HepG2 (cell line): ENCODE measurements at regions not wholly inside any gene's neighbourhood (a gene's known extent, or its start where the extent isn't known, plus 50 kb on each side); places are given as distances from the start of the nearest gene placed in this dataset.

Experiments
- ATAC-seq: fragments of 200-7000 bp; cut with Tn5 transposase; 3 replicates; pipeline ENCODE4 v1.9.1; 2020; ENCODE audit warnings: mild to moderate bottlenecking, moderate library complexity
- BruUV-seq: library from RNA; stranded (reverse); fragments of 400-500 nt; replicated peaks from 2 replicates; lab custom pipeline; 2021; lab: Mats Ljungman, UMichigan
- CTCF ChIA-PET: fragments of 300-600 bp; formaldehyde crosslinking; extraction: SDS; loops from one replicate; lab custom pipeline; 2021; ENCODE audit warnings: low total read pairs, inconsistent platforms, low intra/inter-chr PET ratio; lab: Yijun Ruan, JAX
- POLR2A ChIA-PET: fragments of 350-600 bp; sonication (Branson Sonifier 250); formaldehyde crosslinking; loops from one replicate; lab custom pipeline; 2020; ENCODE audit warnings: antibody characterized with exemption, inconsistent platforms; lab: Yijun Ruan, JAX
- DNase-seq: peaks from one replicate; pipeline ENCODE4 v3.0.0-alpha.2; 2015; ENCODE audit warnings: low spot score
- FAIRE-seq: peaks from 3 replicates; lab custom pipeline; 2011; peaks lifted over from hg19 to GRCh38; lab: Jason Lieb, UNC
- H2AFZ ChIP-seq: one replicate; pipeline ENCODE4 v1.6.1; 2011; ENCODE audit warnings: low read length, inconsistent platforms
- H3K27ac ChIP-seq: fragments of 300-600 bp; 3 replicates; pipeline ENCODE4 v1.8.0; 2011; ENCODE audit warnings: mixed run types, mild to moderate bottlenecking, mixed read lengths, low read length, inconsistent platforms; ENCODE audit not compliant: insufficient read depth; ENCODE audit errors: extremely low read length
- H3K27me3 ChIP-seq, 2 experiments: fragments of 200-600 bp in 1 of 2; 2 replicates in 1 of 2; 3 replicates in 1 of 2; pipeline versions ENCODE4 v1.6.0 to v1.8.0; 2011; ENCODE audit warnings: low read length in 2 of 2, mild to moderate bottlenecking in 2 of 2, moderate library complexity in 2 of 2, inconsistent platforms in 1 of 2; ENCODE audit not compliant: insufficient read depth in 2 of 2, control insufficient read depth in 1 of 2
- H3K36me3 ChIP-seq, 2 experiments: fragments of 200-600 bp in 1 of 2; replicated peaks in 1 of 2; 2 replicates in 1 of 2; 3 replicates in 1 of 2; pipeline versions ENCODE4 v1.5.1 to v1.8.0; 2011; ENCODE audit warnings: low read length in 2 of 2, inconsistent platforms in 1 of 2; ENCODE audit not compliant: insufficient read depth in 2 of 2, control insufficient read depth in 1 of 2
- H3K4me1 ChIP-seq: 2 replicates; pipeline ENCODE4 v1.5.1; 2012; ENCODE audit warnings: low read length, inconsistent platforms; ENCODE audit not compliant: insufficient read depth
- H3K4me2 ChIP-seq: 2 replicates; pipeline ENCODE4 v1.6.0; 2011; ENCODE audit warnings: low read depth, low read length, inconsistent platforms
- H3K4me3 ChIP-seq, 3 experiments: fragments of 200-600 bp in 1 of 3; sonication (generic), shearing (Covaris generic) in 1 of 3; replicated peaks in 1 of 3; 2 replicates each; pipeline ENCODE4 v1.5.1; 2011 to 2016; ENCODE audit warnings: low read length in 3 of 3, inconsistent platforms in 2 of 3, low read depth in 2 of 3, mild to moderate bottlenecking in 2 of 3, control low read depth in 1 of 3, mixed read lengths in 1 of 3; ENCODE audit not compliant: insufficient read depth in 1 of 3
- H3K79me2 ChIP-seq: one replicate; pipeline ENCODE4 v1.6.1; 2011; ENCODE audit warnings: low read length, inconsistent platforms; ENCODE audit not compliant: insufficient read depth
- H3K9ac ChIP-seq: 2 replicates; pipeline ENCODE4 v1.6.0; 2011; ENCODE audit warnings: mild to moderate bottlenecking, low read depth, low read length, inconsistent platforms; ENCODE audit not compliant: insufficient read depth
- H3K9me3 ChIP-seq: 2 replicates; pipeline ENCODE4 v1.5.1; 2012; ENCODE audit warnings: mild to moderate bottlenecking, low read length
- H4K20me1 ChIP-seq: 2 replicates; pipeline ENCODE4 v1.6.0; 2011; ENCODE audit warnings: inconsistent platforms, mild to moderate bottlenecking, low read length, moderate library complexity; ENCODE audit not compliant: insufficient read depth
- BRCA1 ChIP-seq: sonication (generic); formaldehyde crosslinking; IDR thresholded peaks from 2 replicates; pipeline ENCODE4 v1.4.0; 2020; ENCODE audit warnings: missing genetic modification reagents
- CBX2 ChIP-seq, 2 experiments: fragments of 200-600 bp in 1 of 2; sonication (generic); formaldehyde crosslinking in 1 of 2; IDR thresholded peaks; 2 replicates each; pipeline versions ENCODE4 v1.7.0 to v1.8.1; 2018 to 2022; ENCODE audit warnings: low read depth in 2 of 2, low read length in 1 of 2, mild to moderate bottlenecking in 1 of 2, missing genetic modification reagents in 1 of 2
- HES4 ChIP-seq: sonication (generic); formaldehyde crosslinking; IDR thresholded peaks from 2 replicates; pipeline ENCODE4 v1.9.0; 2021; ENCODE audit warnings: mild to moderate bottlenecking, missing genetic modification reagents, borderline replicate concordance
- NFIB ChIP-seq: sonication (generic); formaldehyde crosslinking; IDR thresholded peaks from 2 replicates; pipeline ENCODE4 v1.9.0; 2021; ENCODE audit warnings: missing genetic modification reagents, mild to moderate bottlenecking, borderline replicate concordance
- PAX8 ChIP-seq: sonication (generic); formaldehyde crosslinking; IDR thresholded peaks from 2 replicates; pipeline ENCODE4 v1.8.0; 2022; ENCODE audit warnings: mild to moderate bottlenecking, missing genetic modification reagents, borderline replicate concordance
- REXO4 ChIP-seq: sonication (generic); formaldehyde crosslinking; IDR thresholded peaks from 2 replicates; pipeline ENCODE4 v1.8.0; 2022; ENCODE audit warnings: missing genetic modification reagents, mild to moderate bottlenecking, borderline replicate concordance
- SNAPC2 ChIP-seq: sonication (generic); formaldehyde crosslinking; IDR thresholded peaks from 2 replicates; pipeline ENCODE4 v1.8.1; 2022; ENCODE audit warnings: mild to moderate bottlenecking, missing genetic modification reagents
- ZNF281 ChIP-seq: sonication (generic); formaldehyde crosslinking; IDR thresholded peaks from 2 replicates; pipeline ENCODE4 v1.4.0; 2020; ENCODE audit warnings: missing genetic modification reagents, borderline replicate concordance
- ZNF776 ChIP-seq: sonication (generic); formaldehyde crosslinking; IDR thresholded peaks from 2 replicates; pipeline ENCODE4 v1.4.0; 2020; ENCODE audit warnings: mild to moderate bottlenecking, missing genetic modification reagents
- ZNF781 ChIP-seq: sonication (generic); formaldehyde crosslinking; IDR thresholded peaks from 2 replicates; pipeline ENCODE4 v1.5.1; 2020; ENCODE audit warnings: borderline replicate concordance, mild to moderate bottlenecking, missing genetic modification reagents; ENCODE audit errors: not compliant biosample characterization
- ZNF879 ChIP-seq: sonication (generic); formaldehyde crosslinking; IDR thresholded peaks from 2 replicates; pipeline ENCODE4 v1.8.1; 2023; ENCODE audit warnings: missing genetic modification reagents
- WGBS: methylation state at CpG from one replicate; pipeline ENCODE4 v1.1.6; 2017; ENCODE audit warnings: low lambda C conversion rate; 5-methylcytosine and 5-hydroxymethylcytosine counted together
- in situ Hi-C: cut with HindIII; loops from 2 replicates; pipeline ENCODE4 v1.10.0; 2017; ENCODE audit warnings: low pct_unique_long_range_greater_than_20kb; ENCODE audit not compliant: extremely low pct_ligation_motif_present
- intact Hi-C: fragments of 100-400 bp; cut with micrococcal nuclease; formaldehyde crosslinking; loops from one replicate; pipeline ENCODE4 v1.10.0; 2022; ENCODE audit not compliant: unreplicated experiment
- TF ChIP-seq, protein P1 (sequence below): sonication (generic); formaldehyde crosslinking; IDR thresholded peaks from 2 replicates; pipeline ENCODE4 v1.5.1; 2020; ENCODE audit warnings: mild to moderate bottlenecking, missing genetic modification reagents, moderate library complexity

- FAIRE-seq, result no peak
- no peak overlapping the region for H3K9ac ChIP-seq
- ChIA-PET CTCF (no interaction called here), POLR2A (no interaction called here)
- H3K27me3 ChIP-seq, result no peaks in the 10 kb centered on the region
- no peaks in the 10 kb centered on the region for H3K79me2 ChIP-seq
- H3K36me3 ChIP-seq, result no peaks in the 10 kb centered on the region
- ATAC-seq, result no peak
- in situ Hi-C loops (no loop called here), intact Hi-C loops (no loop called here)
- no peak overlapping the region for H3K4me3 ChIP-seq
- H2AFZ ChIP-seq, result no peak overlapping the region
- peaks cover 76% of the 10 kb centered on the region for H3K9me3 ChIP-seq
- no peak overlapping the region for H3K27ac ChIP-seq
- 60% methylated on average over 6 of the region's 6 CpGs for WGBS
- DNase-seq, result no peak
- H3K4me2 ChIP-seq, result no peak overlapping the region
- no peaks in the 10 kb centered on the region for H3K4me1 ChIP-seq
- H4K20me1 ChIP-seq, result no peaks in the 10 kb centered on the region
- BruUV-seq, result no TSS peak
- TF ChIP-seq ZNF281 (CRISPR knock-in tag), result no peak
- TF ChIP-seq NFIB (CRISPR knock-in tag), result no peak
- TF ChIP-seq CBX2 (IDR thresholded peaks at IDR 0.05; ENCODE audit: low read depth, low read length), result no peak
- TF ChIP-seq CBX2 (CRISPR knock-in tag; IDR thresholded peaks at IDR 0.05; ENCODE audit: low read depth), result no peak
- TF ChIP-seq ZNF781 (CRISPR knock-in tag), result no peak
- TF ChIP-seq ZNF879 (CRISPR knock-in tag), result no peak
- no peak for TF ChIP-seq PAX8 (CRISPR knock-in tag)
- TF ChIP-seq, protein P1, sequence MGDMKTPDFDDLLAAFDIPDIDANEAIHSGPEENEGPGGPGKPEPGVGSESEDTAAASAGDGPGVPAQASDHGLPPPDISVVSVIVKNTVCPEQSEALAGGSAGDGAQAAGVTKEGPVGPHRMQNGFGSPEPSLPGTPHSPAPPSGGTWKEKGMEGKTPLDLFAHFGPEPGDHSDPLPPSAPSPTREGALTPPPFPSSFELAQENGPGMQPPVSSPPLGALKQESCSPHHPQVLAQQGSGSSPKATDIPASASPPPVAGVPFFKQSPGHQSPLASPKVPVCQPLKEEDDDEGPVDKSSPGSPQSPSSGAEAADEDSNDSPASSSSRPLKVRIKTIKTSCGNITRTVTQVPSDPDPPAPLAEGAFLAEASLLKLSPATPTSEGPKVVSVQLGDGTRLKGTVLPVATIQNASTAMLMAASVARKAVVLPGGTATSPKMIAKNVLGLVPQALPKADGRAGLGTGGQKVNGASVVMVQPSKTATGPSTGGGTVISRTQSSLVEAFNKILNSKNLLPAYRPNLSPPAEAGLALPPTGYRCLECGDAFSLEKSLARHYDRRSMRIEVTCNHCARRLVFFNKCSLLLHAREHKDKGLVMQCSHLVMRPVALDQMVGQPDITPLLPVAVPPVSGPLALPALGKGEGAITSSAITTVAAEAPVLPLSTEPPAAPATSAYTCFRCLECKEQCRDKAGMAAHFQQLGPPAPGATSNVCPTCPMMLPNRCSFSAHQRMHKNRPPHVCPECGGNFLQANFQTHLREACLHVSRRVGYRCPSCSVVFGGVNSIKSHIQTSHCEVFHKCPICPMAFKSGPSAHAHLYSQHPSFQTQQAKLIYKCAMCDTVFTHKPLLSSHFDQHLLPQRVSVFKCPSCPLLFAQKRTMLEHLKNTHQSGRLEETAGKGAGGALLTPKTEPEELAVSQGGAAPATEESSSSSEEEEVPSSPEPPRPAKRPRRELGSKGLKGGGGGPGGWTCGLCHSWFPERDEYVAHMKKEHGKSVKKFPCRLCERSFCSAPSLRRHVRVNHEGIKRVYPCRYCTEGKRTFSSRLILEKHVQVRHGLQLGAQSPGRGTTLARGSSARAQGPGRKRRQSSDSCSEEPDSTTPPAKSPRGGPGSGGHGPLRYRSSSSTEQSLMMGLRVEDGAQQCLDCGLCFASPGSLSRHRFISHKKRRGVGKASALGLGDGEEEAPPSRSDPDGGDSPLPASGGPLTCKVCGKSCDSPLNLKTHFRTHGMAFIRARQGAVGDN, result no peak
- TF ChIP-seq BRCA1 (CRISPR knock-in tag), result no peak
- TF ChIP-seq SNAPC2, result no peak
- no peak for TF ChIP-seq REXO4
- no peak for TF ChIP-seq ZNF776 (CRISPR knock-in tag)
- TF ChIP-seq HES4 (CRISPR knock-in tag), result no peak
These were observed 1397.8 kb downstream of the NCAM2 start for GRCh38 chr21:22395965-22396364.
